ENCODE measurements at regions not wholly inside any gene's neighbourhood (a gene's known extent, or its start where the extent isn't known, plus 50 kb on each side); places are given as distances from the start of the nearest gene placed in this dataset.

DNA sequence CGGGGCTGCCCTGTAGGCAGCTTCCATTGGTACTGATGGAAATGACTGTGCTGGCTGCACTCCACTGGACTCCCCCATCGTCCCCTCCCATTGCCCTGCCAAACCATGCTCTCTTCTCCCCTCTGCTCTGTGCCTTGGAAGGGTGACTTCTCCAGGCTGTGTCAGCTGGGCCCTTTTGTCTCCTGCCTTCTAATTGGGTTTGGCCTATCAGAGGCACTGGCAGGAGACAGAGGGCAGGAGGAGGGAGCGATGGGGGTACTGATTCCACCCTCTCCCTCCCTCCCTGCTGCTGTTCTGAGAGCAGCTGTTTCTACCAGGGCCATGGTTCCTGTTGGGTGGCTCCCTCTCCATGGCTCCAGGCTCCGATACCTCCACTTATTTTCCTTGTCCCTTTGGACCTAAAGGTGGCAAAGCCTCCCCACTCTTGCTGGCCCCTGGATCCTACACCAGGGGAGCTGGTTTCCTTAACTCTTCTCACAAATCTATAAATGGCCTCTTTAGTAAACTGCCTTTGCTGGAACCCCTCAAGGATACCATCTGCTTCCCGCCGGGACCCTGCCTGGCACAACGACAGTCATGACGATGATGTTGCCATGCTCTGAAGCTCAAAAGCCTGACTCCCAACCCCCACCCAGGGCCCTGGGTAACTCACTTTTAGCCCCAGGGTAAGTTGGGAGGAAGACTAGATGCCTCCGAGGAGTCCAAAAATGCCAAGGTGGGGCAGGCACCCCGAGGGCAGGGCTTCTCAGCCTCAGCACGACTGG is 123.8 kb upstream of the RPL38 start:
- H3K9me3 Mint-ChIP-seq (ENCODE audit: low read depth): no peaks in the 10 kb centered on the region
- peaks cover 3% of the 10 kb centered on the region for H3K27me3 Mint-ChIP-seq
- H3K4me1 Mint-ChIP-seq (ENCODE audit: low read depth): no peaks in the 10 kb centered on the region
- H3K4me3 Mint-ChIP-seq: no peak overlapping the region
- H3K27ac Mint-ChIP-seq: no peak overlapping the region
- H3K36me3 Mint-ChIP-seq: no peaks in the 10 kb centered on the region

DNA sequence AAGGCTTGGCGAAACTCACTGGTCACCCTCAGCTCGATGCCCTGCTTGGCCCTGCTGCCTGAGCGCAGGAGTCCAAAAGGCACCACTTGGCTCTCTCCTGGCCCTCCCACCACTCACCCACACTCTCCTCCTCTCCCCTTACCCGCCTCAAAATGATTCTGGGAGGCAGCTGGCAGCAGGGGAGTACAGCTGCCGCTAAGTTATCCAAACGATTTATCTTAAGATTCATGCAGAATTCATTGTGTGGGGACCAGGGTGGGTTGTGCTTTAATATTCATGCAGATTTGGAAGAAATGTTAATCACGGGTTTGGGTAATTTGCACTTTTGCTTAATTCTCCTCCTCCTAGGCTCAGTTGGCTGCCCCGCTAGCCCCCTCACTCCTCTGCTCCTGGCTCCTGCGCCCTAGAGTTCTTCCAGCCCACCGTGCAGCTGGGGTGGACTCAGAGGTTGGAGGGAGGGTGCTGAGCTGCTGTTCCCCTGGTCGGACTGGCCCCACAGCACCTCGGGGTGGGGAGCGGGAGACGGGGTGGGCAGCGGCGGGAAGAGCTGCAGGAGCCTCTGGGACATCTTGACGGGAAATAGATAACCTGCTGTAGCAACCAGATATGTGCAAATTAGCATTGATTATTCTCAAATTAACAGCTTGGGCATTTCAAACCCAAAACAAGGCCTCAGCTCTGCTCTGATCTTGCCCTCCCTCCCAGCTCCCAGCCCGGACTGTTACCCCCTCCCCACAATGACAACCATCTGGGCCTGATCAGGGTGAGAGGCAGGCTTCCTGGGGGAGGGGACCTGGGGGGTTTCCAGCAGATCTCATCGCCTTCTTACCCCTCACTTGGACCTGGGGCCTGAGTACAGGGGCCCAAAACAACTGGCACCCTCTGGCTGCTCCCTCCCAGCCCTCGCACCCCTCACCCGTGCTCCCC is 122.6 kb upstream of the RPL38 start:
- H3K27ac Mint-ChIP-seq: no peak overlapping the region
- peaks cover 6% of the 10 kb centered on the region for H3K27me3 Mint-ChIP-seq
- peaks cover 2% of the 10 kb centered on the region for H3K36me3 Mint-ChIP-seq
- peaks cover 8% of the 10 kb centered on the region for H3K9me3 Mint-ChIP-seq (ENCODE audit: low read depth)
- no peaks in the 10 kb centered on the region for H3K4me1 Mint-ChIP-seq (ENCODE audit: low read depth)
- no peak overlapping the region for H3K4me3 Mint-ChIP-seq

DNA sequence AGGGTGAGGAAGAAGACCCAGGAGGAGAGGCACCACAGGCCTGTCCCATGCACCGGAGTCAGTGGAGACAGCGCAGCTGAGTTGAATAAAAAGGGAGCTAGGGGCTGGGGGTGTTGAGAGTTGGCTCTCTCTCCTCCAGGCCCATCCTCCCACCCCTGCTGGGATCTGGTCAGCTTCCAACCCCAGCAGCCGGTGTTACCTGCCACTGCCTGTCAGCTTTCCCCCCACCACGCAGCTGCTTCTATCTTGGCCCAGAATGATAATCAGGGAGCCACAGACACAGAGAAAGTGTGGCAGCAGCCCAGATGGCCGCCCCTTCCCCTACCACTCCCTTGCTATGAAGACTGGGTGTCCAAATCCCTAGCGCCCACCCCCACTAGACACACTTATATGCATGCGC is 120.6 kb upstream of the RPL38 start:
- Mint-ChIP-seq H3K27ac (no peak overlapping the region), H3K4me1 (ENCODE audit: low read depth) (no peaks in the 10 kb centered on the region), H3K4me3 (no peak overlapping the region), H3K27me3 (peaks cover 6% of the 10 kb centered on the region), H3K36me3 (peaks cover 2% of the 10 kb centered on the region), H3K9me3 (ENCODE audit: low read depth) (peaks cover 8% of the 10 kb centered on the region)

DNA sequence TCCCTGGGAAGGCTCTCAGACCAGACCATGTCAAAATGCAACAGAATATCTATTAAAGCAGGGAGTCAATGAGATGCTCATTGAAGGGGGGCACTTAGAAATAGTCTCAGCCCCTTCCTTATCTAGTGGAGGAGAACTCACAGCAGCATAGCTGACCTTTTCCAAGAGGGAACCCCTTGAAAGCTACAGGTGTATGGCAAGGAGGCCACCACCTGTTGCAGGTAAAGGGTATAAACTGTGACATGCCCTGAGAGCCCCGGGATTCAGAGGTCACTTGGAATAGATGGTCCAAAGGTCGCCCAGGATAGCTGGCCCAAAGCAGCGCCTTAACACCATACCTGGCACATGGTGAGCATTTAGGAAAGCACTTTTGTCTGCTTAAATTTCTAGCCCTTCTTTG is 120.2 kb upstream of the RPL38 start:
- Mint-ChIP-seq H3K9me3 (ENCODE audit: low read depth) (peaks cover 8% of the 10 kb centered on the region), H3K4me3 (no peak overlapping the region), H3K36me3 (peaks cover 2% of the 10 kb centered on the region), H3K4me1 (ENCODE audit: low read depth) (no peaks in the 10 kb centered on the region), H3K27ac (no peak overlapping the region), H3K27me3 (peaks cover 6% of the 10 kb centered on the region)

DNA sequence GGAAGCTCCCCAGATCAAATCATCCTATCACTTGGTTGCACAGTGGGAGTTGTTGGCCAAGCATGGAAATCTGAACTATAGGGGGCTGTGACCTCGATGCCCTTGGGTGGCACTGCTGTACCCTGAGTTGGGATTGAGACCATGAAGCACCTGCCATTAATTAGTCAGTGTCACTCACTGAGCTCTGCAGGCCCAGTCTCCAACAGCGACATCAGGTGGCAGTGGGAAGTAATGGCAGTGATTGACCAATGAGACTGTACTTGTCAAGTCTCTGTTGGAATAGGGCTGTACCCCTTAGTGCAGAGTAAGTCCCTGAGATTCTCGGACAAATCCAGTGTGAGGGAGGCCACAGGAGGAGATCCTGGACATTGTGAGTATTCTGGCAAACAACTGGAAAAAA is 118.0 kb upstream of the RPL38 start:
- Mint-ChIP-seq H3K9me3 (ENCODE audit: low read depth) (peaks cover 8% of the 10 kb centered on the region), H3K36me3 (peaks cover 2% of the 10 kb centered on the region), H3K27ac (no peak overlapping the region), H3K27me3 (peaks cover 6% of the 10 kb centered on the region), H3K4me3 (no peak overlapping the region), H3K4me1 (ENCODE audit: low read depth) (no peaks in the 10 kb centered on the region)

DNA sequence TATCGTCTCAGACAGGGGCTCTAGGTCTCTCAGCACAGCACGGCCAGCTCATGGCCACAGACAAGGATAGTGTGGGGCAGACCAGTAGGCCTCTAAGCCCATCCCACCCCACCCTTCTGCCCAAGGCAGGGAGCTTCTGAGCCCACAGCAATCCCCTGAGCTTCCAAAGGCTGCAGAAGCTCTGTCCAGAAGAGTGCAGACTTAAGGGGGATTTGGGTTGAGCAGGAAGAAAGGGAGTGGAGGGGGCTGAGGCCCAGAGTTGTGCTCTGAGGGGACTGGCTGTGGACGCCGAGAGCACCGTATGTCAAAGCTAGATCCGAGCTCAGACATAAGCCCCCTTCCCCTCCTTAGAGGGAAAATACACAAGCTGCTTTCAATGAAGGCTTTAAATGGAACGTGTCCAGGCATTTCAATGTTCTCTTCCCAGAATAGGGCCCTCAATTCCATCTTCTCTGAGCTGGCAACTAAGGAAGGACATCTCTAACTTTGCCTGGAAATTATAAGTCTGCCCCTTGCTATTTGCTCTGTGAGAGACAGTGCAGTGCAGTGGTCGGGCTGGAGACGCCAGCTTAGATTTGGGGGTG is 116.4 kb upstream of the RPL38 start:
- Mint-ChIP-seq H3K36me3 (peaks cover 2% of the 10 kb centered on the region), H3K27me3 (peaks cover 11% of the 10 kb centered on the region), H3K4me1 (ENCODE audit: low read depth) (no peaks in the 10 kb centered on the region), H3K9me3 (ENCODE audit: low read depth) (peaks cover 8% of the 10 kb centered on the region), H3K4me3 (no peak overlapping the region), H3K27ac (no peak overlapping the region)

DNA sequence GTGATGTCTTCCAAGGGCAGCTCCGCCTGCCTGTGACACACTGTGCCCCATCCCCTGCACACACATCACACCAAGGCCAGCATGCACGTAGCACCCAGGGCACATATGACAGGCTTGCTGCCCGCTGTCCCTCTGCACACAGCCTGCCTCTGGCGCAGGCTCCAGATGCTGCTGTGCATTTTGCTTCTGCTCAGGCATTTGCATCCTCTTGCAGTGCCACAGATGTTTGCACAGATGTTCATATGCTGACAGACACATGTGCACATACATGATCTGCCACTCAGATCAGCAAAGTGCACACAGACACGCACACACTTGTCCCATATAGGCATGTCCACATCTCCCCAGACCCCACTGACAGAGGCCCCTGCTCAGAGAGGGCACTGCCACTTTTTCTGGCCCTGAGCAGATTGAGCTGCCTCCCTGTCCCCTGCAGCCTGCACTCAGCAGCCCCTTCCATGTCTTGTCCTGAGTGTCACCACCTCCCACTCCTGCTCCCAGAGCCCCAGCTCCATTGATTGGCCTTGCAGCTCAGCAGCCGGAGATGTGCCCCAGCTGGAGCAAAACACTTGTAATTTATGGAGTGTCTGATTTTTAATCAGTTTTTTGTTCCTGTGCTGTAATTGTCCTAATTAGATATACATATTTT is 115.1 kb upstream of the RPL38 start:
- H3K36me3 Mint-ChIP-seq: peaks cover 2% of the 10 kb centered on the region
- peaks cover 8% of the 10 kb centered on the region for H3K27me3 Mint-ChIP-seq
- H3K4me3 Mint-ChIP-seq: no peak overlapping the region
- no peaks in the 10 kb centered on the region for H3K4me1 Mint-ChIP-seq (ENCODE audit: low read depth)
- no peak overlapping the region for H3K27ac Mint-ChIP-seq
- H3K9me3 Mint-ChIP-seq (ENCODE audit: low read depth): peaks cover 8% of the 10 kb centered on the region

DNA sequence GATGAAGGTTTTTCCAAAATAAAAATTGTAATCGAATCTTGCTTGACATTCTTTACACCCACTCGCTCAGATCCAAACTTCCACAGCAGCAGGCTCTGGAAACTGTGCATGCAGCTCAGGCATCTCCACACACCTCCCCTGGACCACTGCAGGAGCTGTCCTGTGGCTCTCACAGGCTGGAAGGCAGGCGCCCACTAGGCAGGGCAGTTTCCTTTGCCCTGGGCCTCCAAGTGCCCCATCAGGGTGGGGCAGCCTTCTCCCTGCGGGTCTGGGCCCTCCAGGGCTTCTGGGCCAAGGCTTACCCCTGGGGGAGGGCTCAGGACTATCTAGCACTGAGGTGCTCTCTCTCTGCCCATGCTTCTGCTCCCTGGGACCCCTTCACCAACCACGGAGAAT is 114.5 kb upstream of the RPL38 start:
- Mint-ChIP-seq H3K4me3 (no peak overlapping the region), H3K27me3 (peaks cover 8% of the 10 kb centered on the region), H3K9me3 (ENCODE audit: low read depth) (peaks cover 8% of the 10 kb centered on the region), H3K4me1 (ENCODE audit: low read depth) (no peaks in the 10 kb centered on the region), H3K36me3 (peaks cover 2% of the 10 kb centered on the region), H3K27ac (no peak overlapping the region)

DNA sequence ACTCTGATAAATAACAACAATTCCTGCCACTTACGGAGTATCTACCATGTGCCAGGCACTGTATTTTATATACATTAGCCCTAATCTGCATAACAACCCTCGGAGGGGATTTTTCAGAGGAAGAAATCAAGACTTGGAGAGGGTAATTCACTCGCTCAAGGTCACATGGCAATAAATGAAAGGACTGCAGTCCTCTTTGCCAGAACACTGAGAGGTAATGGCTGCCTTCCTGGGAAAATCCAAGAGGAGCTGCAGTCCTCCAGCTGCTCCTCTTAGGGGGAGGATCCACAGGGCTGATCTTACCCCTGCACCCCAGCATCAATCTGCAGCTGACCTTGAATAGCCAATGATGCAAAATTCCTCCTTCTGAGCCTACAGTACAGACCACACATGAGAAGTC is 114.1 kb upstream of the RPL38 start:
- Mint-ChIP-seq H3K4me3 (no peak overlapping the region), H3K27ac (no peak overlapping the region), H3K27me3 (peaks cover 8% of the 10 kb centered on the region), H3K9me3 (ENCODE audit: low read depth) (peaks cover 8% of the 10 kb centered on the region), H3K36me3 (peaks cover 2% of the 10 kb centered on the region), H3K4me1 (ENCODE audit: low read depth) (no peaks in the 10 kb centered on the region)

DNA sequence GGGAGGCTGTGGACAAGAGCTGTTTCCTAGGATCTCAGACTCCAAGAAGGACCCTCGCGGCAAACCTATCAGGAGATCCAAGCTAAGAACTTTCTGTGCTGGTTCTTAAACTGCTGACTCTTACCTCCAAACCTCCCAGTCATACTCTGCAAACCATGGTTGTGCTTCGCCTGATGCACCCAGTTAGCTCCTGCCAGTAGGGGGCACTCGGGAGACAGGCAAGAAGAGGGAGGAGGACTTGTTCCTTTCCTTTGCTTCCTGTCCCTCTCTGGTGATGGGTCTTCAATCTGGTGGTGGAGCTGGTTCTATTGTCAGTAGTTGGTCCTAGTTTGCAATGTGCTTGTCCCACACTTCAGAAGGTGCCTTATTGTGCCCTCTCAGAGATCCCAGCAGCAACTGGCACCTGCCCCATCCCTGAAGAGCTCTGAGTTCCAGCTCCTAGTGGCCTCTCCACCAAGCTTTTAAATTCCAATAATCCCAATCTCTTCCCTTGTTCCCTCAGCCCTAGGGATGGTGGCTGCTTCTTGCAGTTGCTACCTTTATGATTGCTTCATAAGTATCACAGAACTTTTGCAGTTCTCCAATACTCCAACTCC is 113.5 kb upstream of the RPL38 start:
- H3K4me3 Mint-ChIP-seq: no peak overlapping the region

DNA sequence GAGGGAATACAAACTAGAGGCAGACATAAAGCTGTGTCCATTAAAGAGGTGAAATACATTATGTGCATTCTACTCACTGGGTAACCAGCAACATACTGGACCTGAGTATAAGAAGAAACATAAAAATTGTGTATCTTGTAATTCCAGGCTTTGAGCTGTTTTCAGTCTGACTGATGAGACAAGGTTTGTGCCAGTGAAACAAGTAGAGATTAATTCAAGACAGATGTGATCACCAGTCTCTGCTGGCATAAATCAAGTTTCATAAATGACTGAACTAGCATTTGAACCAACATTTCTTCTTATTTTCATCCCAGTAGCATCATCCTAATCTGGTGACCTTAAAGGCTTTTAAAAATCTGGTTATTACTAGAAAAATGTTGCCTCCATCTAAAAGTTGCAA is 108.8 kb upstream of the RPL38 start:
- H3K27me3 Mint-ChIP-seq: peaks cover 5% of the 10 kb centered on the region
- no peak overlapping the region for H3K4me3 Mint-ChIP-seq
- no peak overlapping the region for H3K27ac Mint-ChIP-seq
- no peaks in the 10 kb centered on the region for H3K9me3 Mint-ChIP-seq (ENCODE audit: low read depth)
- no peaks in the 10 kb centered on the region for H3K36me3 Mint-ChIP-seq
- no peaks in the 10 kb centered on the region for H3K4me1 Mint-ChIP-seq (ENCODE audit: low read depth)

More for the DNA sequence above, 113.5 kb upstream of the RPL38 start:
- Mint-ChIP-seq H3K27ac (no peak overlapping the region), H3K4me1 (ENCODE audit: low read depth) (no peaks in the 10 kb centered on the region), H3K36me3 (peaks cover 2% of the 10 kb centered on the region), H3K27me3 (peaks cover 8% of the 10 kb centered on the region), H3K9me3 (ENCODE audit: low read depth) (peaks cover 6% of the 10 kb centered on the region)

DNA sequence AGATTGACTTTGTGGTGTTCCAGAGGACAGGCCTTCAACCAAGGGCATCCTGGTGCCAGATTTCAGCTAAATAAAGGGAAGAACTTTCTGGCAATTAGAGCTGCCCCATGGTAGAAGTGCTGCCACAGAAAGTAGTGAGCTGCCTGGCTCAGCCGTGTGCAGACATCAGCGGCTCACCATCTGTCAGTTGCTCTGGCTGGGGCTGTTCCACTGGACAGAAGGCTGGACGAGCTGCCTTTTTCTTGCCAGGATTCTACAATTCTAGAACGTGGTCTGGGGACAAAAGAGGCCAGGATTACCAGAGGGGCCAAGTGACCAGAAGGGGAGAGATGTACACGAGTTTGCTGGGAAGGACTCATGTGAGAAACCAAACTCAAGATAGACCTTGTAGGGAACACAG is 107.0 kb upstream of the RPL38 start:
- Mint-ChIP-seq H3K4me3 (no peak overlapping the region), H3K27ac (no peak overlapping the region), H3K36me3 (no peaks in the 10 kb centered on the region), H3K27me3 (peaks cover 3% of the 10 kb centered on the region), H3K9me3 (ENCODE audit: low read depth) (no peaks in the 10 kb centered on the region), H3K4me1 (ENCODE audit: low read depth) (no peaks in the 10 kb centered on the region)

DNA sequence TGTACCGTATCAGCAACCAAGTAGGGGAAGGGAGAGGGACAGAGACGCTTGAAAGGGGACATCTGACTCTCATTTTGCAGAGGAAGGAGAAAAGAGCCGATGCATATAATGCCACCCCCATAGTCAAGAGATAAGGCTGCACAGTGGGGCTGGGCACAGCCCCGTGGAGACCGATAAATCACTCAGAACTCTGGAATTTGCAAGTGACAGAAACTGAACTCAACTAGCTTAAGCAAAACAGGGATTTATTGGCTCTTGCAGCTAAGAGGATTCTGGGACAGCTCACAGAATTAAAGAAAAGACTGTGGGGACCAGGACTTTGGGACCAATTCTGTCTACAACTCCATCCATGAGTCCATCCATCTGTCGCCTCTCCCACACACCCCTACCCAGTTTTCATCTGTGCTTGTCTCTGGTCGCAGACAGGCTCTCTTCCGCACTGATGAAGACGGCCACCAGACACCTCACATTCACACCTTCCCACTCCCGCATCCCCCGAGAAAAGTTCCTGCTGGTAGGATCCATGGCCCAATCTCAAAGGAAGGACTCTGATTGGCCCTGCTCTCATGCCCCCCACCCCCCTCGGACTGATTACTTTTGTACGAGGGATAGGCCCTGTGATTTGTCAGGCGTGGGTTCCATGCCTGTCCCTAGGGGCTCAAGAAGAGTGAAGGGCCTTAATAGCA is 105.9 kb upstream of the RPL38 start:
- H3K9me3 Mint-ChIP-seq (ENCODE audit: low read depth): no peaks in the 10 kb centered on the region
- H3K4me1 Mint-ChIP-seq (ENCODE audit: low read depth): no peaks in the 10 kb centered on the region
- no peak overlapping the region for H3K27ac Mint-ChIP-seq
- H3K27me3 Mint-ChIP-seq: no peaks in the 10 kb centered on the region
- no peaks in the 10 kb centered on the region for H3K36me3 Mint-ChIP-seq
- H3K4me3 Mint-ChIP-seq: no peak overlapping the region
